ENCODE measurements at regions not wholly inside any gene's neighbourhood (a gene's known extent, or its start where the extent isn't known, plus 50 kb on each side); places are given as distances from the start of the nearest gene placed in this dataset.

DNA sequence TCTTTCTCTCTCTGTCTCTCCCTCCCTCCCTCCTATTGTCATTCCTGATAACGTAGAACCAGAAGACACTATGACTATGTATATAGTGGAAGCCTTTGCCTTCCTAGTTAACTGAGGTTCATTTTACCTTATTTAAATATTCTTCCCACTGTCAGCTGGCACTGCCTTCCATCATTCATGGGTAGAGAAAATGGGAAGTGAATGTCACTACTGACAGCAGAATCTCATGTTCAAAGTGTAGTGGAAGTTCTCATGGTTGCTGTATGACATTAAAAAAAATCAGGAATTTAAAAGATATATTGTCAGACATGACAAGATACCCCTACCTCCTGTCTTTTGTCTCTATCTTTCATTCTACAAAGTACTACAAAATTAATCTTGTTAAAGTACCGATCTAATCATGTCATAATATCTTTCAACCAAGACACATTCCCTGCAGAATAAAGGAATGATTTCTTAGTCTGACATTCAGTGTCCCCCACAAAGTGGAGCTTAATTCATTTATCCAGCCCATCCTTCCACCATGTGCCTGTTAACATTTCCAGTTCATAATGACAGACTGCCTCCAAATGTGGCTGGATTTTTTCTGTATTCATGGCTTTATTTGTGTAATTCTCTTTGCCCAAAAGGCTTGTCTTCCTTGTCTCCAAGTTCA lies 250.1 kb upstream of the CDH20 start:
- Mint-ChIP-seq H3K9me3 (ENCODE audit: insufficient read depth) (peaks cover 4% of the 10 kb centered on the region), H3K4me3 (no peak overlapping the region), H3K4me1 (ENCODE audit: low read depth) (no peaks in the 10 kb centered on the region), H3K36me3 (ENCODE audit: low read depth) (no peaks in the 10 kb centered on the region), H3K27ac (no peak overlapping the region), H3K27me3 (ENCODE audit: low read depth) (no peaks in the 10 kb centered on the region)
- POLR2A ChIA-PET: no interaction called here
- no peak for ATAC-seq
- DNase-seq: no peak
- CTCF ChIA-PET: no interaction called here

DNA sequence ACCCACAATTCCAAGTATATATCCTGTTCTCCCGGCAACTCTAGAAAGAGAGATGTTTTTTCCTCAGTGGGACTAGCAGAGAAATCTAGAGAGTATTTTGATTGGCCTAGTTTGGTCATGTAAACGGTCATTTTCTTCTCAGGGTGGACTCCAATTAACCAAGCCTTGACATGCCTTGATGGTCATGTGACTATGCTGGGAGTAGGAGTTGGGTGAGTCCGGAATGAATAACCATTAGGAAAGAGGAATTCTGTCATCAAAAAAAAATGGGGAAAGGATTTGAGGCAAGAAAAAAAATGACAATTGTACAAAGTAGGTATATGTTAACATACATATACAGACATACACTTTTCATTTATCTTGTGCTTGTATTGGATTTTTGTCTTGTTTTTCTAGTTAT lies 248.2 kb upstream of the CDH20 start:
- ATAC-seq (no peak), DNase-seq (no peak)
- no peak overlapping the region for H3K4me3 Mint-ChIP-seq
- ChIA-PET CTCF (no interaction called here), POLR2A (no interaction called here)
- no peak overlapping the region for H3K27ac Mint-ChIP-seq
- peaks cover 2% of the 10 kb centered on the region for H3K9me3 Mint-ChIP-seq (ENCODE audit: insufficient read depth)
- no peaks in the 10 kb centered on the region for H3K36me3 Mint-ChIP-seq (ENCODE audit: low read depth)
- no peaks in the 10 kb centered on the region for H3K4me1 Mint-ChIP-seq (ENCODE audit: low read depth)
- no peaks in the 10 kb centered on the region for H3K27me3 Mint-ChIP-seq (ENCODE audit: low read depth)

DNA sequence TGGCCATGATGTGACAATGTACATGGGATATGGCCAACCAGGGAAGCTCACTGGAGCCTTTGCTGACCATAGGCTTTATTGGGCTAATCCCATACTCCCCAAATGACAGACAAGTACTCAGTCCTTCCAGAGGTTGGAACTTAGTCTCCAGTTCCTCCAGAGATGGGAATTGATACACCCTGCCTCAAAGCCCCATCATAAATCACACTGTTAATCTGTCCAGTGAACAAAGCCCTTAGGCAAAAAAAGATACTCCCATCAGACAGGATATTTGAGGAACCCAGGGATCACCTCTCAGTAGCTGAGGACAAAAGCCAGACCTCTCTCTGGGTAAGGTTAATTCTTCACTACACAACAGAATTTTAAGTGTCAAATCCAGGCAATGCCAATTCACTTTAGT lies 247.5 kb upstream of the CDH20 start:
- no peak overlapping the region for H3K27ac Mint-ChIP-seq
- no peaks in the 10 kb centered on the region for H3K4me1 Mint-ChIP-seq (ENCODE audit: low read depth)

DNA sequence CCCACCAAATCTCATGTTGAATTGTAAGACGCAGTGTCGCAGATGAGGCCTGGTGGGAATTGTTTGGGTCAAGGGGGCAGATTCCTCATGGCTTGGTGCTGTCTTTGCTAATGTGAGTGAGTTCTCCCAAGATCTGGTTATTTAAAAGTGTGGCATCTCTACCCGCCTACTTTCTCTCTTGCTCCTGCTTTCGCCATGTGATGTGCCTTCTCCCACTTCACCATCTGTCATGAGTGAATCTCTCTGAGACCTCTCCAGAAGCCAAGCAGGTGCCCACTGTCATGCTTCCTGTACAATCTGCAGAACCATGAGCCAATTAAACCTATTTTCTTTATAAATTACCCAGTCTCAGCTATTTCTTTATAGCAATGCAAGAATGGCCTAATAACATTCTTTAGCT lies 246.6 kb upstream of the CDH20 start:
- DNase-seq (no peak), ATAC-seq (no peak)
- POLR2A ChIA-PET: no interaction called here
- H3K9me3 Mint-ChIP-seq (ENCODE audit: insufficient read depth): no peaks in the 10 kb centered on the region
- H3K4me1 Mint-ChIP-seq (ENCODE audit: low read depth): no peaks in the 10 kb centered on the region
- H3K27me3 Mint-ChIP-seq (ENCODE audit: low read depth): no peaks in the 10 kb centered on the region
- CTCF ChIA-PET: no interaction called here
- no peak overlapping the region for H3K4me3 Mint-ChIP-seq
- no peaks in the 10 kb centered on the region for H3K36me3 Mint-ChIP-seq (ENCODE audit: low read depth)
- H3K27ac Mint-ChIP-seq: no peak overlapping the region

More for the DNA sequence above, 247.5 kb upstream of the CDH20 start:
- Mint-ChIP-seq H3K36me3 (ENCODE audit: low read depth) (no peaks in the 10 kb centered on the region), H3K9me3 (ENCODE audit: insufficient read depth) (no peaks in the 10 kb centered on the region), H3K4me3 (no peak overlapping the region), H3K27me3 (ENCODE audit: low read depth) (no peaks in the 10 kb centered on the region)
- no peak for ATAC-seq
- CTCF ChIA-PET: no interaction called here
- POLR2A ChIA-PET: no interaction called here
- no peak for DNase-seq

DNA sequence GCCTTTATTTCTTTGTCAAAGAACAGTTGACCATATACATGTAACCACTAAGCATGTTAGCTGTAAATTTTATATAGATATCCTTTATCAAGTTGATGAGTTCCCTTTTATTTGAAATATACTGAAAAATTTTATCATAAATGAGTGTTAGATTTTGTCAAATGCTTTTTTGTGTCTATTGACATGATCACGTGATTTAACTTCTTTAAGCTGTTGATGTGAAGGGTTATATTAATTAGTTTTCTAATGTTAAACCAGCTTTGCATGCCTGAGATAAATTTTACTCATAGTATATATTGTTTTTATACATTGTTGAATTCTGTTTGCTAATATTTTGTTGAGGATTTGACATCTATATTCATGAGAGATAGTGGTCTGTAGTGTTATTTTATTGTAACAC lies 241.9 kb upstream of the CDH20 start:
- no peaks in the 10 kb centered on the region for H3K27me3 Mint-ChIP-seq (ENCODE audit: low read depth)
- H3K36me3 Mint-ChIP-seq (ENCODE audit: low read depth): no peaks in the 10 kb centered on the region
- DNase-seq: no peak
- no peak overlapping the region for H3K4me3 Mint-ChIP-seq
- H3K4me1 Mint-ChIP-seq (ENCODE audit: low read depth): no peaks in the 10 kb centered on the region
- POLR2A ChIA-PET: no interaction called here
- CTCF ChIA-PET: no interaction called here
- H3K9me3 Mint-ChIP-seq (ENCODE audit: insufficient read depth): no peaks in the 10 kb centered on the region
- no peak for ATAC-seq
- H3K27ac Mint-ChIP-seq: no peak overlapping the region

DNA sequence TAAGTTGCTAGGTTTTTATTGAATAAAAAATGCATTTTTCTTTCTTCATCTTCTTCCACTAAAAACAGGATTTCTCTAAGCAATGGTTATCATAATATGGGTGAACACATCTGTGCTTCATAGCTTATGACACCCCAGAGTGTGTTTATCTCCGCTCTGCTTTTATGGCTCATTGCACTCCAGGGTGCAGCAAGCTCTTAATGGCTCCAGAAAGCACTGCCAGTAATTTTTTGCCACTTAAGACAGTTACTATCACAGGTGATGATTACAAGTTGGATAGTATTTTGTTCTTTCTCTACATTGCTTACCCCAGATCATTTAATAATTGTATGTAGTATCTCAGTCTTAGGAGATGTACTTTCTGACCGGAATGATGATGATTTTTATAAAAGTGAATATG lies 239.3 kb upstream of the CDH20 start:
- DNase-seq (no peak), ATAC-seq (no peak)
- Mint-ChIP-seq H3K27ac (no peak overlapping the region), H3K4me3 (no peak overlapping the region), H3K9me3 (ENCODE audit: insufficient read depth) (no peaks in the 10 kb centered on the region), H3K36me3 (ENCODE audit: low read depth) (no peaks in the 10 kb centered on the region), H3K4me1 (ENCODE audit: low read depth) (no peaks in the 10 kb centered on the region), H3K27me3 (ENCODE audit: low read depth) (no peaks in the 10 kb centered on the region)
- POLR2A ChIA-PET: no interaction called here
- CTCF ChIA-PET: no interaction called here

DNA sequence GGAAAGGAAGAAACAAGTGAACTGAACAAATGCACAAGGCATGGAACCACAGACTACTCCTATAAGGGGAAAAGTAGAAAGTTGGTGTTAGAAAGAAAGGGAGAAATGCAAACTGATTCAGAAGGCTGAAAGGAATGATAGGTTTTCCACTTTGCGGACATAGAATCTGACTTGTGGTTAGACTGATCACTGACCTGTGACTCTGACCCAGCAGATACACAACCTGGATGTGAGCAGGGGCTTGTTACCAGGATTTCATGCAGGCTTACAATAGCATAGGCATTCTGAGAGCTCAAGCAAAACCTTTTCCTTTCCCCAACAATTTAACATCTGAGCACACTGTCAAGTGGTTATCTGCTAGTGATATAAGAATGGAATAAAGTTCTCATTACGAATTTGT lies 237.0 kb upstream of the CDH20 start:
- POLR2A ChIA-PET: no interaction called here

DNA sequence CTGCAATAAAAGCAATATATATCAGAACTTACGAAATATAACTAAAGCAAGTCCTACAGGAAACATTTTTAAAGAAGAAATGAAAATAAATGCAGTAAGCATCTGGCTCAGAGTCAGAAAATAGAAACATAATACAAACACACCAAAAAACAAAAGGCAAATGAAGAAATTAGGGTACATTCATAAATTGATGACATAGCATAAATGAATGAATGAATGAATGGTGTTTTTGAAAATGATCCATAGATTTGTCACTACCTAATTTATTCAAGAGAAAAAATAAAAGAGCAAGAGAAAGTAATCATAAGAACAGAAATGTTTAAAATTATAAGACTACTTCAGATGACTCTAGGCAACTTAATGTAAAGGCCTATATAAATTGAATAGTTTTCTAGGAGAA lies 226.1 kb upstream of the CDH20 start:
- Mint-ChIP-seq H3K27ac (no peak overlapping the region), H3K36me3 (ENCODE audit: low read depth) (no peaks in the 10 kb centered on the region), H3K4me1 (ENCODE audit: low read depth) (no peaks in the 10 kb centered on the region), H3K4me3 (no peak overlapping the region), H3K9me3 (ENCODE audit: insufficient read depth) (no peaks in the 10 kb centered on the region), H3K27me3 (ENCODE audit: low read depth) (no peaks in the 10 kb centered on the region)
- CTCF ChIA-PET: no interaction called here
- POLR2A ChIA-PET: no interaction called here
- DNase-seq (no peak), ATAC-seq (no peak)

More for the DNA sequence above, 237.0 kb upstream of the CDH20 start:
- ATAC-seq: no peak
- Mint-ChIP-seq H3K27ac (no peak overlapping the region), H3K4me3 (no peak overlapping the region), H3K9me3 (ENCODE audit: insufficient read depth) (no peaks in the 10 kb centered on the region), H3K36me3 (ENCODE audit: low read depth) (no peaks in the 10 kb centered on the region), H3K4me1 (ENCODE audit: low read depth) (no peaks in the 10 kb centered on the region), H3K27me3 (ENCODE audit: low read depth) (no peaks in the 10 kb centered on the region)
- CTCF ChIA-PET: no interaction called here
- DNase-seq: no peak

DNA sequence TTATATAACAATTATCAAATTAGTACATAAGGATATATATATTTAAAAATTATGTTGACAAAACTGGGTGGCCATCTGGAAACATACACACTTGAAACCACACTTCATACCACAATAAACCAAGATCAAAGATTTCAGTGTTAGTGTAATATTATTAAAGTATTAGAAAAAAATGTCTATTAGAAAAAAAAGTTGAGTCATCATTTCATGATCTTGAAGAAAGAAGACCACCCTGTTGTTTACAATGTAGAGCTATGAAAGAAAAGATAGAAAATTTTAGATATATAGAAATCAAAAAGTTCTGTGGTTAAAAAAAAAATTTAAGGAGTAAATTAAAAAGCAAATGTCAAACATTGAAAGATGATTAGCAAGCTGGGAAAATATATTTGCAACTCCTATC lies 224.5 kb upstream of the CDH20 start:
- Mint-ChIP-seq H3K27ac (no peak overlapping the region), H3K9me3 (ENCODE audit: insufficient read depth) (no peaks in the 10 kb centered on the region), H3K27me3 (ENCODE audit: low read depth) (no peaks in the 10 kb centered on the region), H3K4me3 (no peak overlapping the region), H3K4me1 (ENCODE audit: low read depth) (no peaks in the 10 kb centered on the region), H3K36me3 (ENCODE audit: low read depth) (no peaks in the 10 kb centered on the region)
- POLR2A ChIA-PET: no interaction called here
- CTCF ChIA-PET: no interaction called here
- DNase-seq (no peak), ATAC-seq (no peak)

DNA sequence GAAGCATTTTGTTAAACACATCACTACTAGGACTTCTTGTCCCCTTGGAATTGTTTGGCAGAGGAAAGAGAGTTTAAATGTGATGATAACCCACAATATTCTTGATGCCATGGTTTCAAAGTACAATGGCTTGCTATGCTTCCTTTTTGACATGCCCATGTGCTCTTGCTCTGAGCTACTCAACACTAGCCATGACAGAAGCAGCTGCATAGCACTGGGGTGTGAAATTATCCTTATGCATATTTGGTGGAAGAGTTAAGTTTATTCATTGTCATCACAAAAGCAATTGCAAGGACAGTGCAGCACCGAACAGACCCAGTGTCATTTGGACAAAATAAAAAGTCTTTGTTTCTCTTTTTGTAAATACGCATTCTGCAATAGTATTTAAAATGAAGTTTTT lies 209.9 kb upstream of the CDH20 start:
- DNase-seq (no peak), ATAC-seq (no peak)
- no peaks in the 10 kb centered on the region for H3K27me3 Mint-ChIP-seq (ENCODE audit: low read depth)
- H3K9me3 Mint-ChIP-seq (ENCODE audit: insufficient read depth): no peaks in the 10 kb centered on the region
- CTCF ChIA-PET: no interaction called here
- H3K4me1 Mint-ChIP-seq (ENCODE audit: low read depth): no peaks in the 10 kb centered on the region
- no peak overlapping the region for H3K27ac Mint-ChIP-seq
- no peak overlapping the region for H3K4me3 Mint-ChIP-seq
- POLR2A ChIA-PET: no interaction called here
- no peaks in the 10 kb centered on the region for H3K36me3 Mint-ChIP-seq (ENCODE audit: low read depth)

DNA sequence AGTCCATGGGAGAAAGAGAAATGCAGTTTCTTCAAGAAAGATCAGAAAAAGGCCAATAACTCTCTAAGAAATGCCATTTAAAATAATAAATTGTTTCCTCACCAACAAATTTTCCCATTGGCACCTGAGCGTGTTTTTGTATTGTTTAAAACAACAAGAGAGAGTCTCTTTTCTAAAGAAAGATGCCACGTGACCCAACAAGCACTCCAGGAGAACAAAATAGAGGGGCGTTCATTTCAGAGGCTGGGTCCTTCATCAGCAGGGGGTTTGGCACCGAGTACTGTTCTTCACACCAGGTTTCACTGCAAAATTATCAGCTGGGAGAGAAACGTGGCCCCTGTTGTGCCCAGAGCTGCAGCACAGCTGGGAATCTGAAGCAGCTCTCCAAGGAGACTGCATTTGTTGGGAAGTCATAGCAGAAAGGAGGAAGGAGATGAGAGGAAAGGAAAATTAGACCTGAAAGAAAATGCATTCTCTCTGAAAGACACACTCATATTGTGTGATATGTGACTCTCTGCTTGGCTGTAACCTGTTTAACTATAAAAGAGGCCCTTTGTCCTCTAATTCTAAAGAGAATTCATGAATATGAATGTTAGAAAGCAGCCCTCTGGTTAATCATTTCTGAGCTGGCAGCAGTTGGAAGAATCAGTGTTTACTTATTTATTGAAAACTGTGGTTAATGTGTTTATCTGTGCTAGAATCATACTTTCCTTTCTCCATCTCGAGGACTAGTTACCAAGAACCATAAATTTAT lies 205.3 kb upstream of the CDH20 start:
- H3K27ac Mint-ChIP-seq: no peak overlapping the region
- POLR2A ChIA-PET: no interaction called here
- no peaks in the 10 kb centered on the region for H3K9me3 Mint-ChIP-seq (ENCODE audit: insufficient read depth)

DNA sequence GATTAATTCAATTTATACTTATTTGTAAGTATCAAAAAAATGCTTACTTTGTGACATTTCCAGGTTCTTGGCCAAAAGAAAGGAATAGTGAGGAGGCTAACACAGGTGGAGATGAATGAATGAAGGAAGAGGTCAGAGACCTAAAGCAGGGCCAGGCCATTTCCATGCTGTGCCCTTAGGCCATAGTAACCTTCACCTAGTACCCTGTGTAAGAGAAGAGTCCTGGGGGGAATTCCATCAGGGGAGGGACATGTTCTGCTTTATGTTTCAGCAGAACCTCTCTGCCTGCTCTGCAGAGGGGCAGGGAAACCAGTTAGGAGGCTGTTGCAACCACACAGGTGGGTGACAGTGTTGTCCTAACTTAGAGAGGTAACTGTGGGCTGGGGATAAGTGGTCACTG lies 204.2 kb upstream of the CDH20 start:
- H3K27me3 Mint-ChIP-seq (ENCODE audit: low read depth): no peaks in the 10 kb centered on the region
- H3K36me3 Mint-ChIP-seq (ENCODE audit: low read depth): no peaks in the 10 kb centered on the region
- H3K9me3 Mint-ChIP-seq (ENCODE audit: insufficient read depth): no peaks in the 10 kb centered on the region
- no peak for DNase-seq
- no peak overlapping the region for H3K27ac Mint-ChIP-seq
- ATAC-seq: no peak
- H3K4me3 Mint-ChIP-seq: no peak overlapping the region
- no peaks in the 10 kb centered on the region for H3K4me1 Mint-ChIP-seq (ENCODE audit: low read depth)
- POLR2A ChIA-PET: no interaction called here
- CTCF ChIA-PET: no interaction called here

More for the DNA sequence above, 205.3 kb upstream of the CDH20 start:
- no peak for DNase-seq
- H3K36me3 Mint-ChIP-seq (ENCODE audit: low read depth): no peaks in the 10 kb centered on the region
- H3K4me1 Mint-ChIP-seq (ENCODE audit: low read depth): no peaks in the 10 kb centered on the region
- H3K27me3 Mint-ChIP-seq (ENCODE audit: low read depth): no peaks in the 10 kb centered on the region
- H3K4me3 Mint-ChIP-seq: no peak overlapping the region
- no peak for ATAC-seq
- CTCF ChIA-PET: no interaction called here

DNA sequence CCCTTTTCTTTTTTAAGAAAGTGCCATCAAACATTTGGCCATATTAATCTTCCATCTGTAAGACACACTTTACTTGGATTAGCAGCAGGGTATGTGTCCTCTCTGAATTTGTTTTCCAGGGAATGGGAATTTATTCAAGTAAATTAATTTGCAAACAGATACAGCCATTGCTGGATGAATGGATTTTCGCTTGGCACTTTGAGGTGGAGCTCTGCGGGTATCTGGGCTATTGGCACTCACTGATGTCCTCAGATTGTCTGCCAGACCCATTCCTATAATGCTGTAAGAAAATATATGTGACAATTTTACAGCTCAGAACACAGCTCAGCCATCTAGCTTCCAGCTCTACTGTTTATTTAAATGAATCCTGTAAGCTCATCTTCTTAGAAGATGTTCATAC lies 201.2 kb upstream of the CDH20 start:
- ChIA-PET CTCF (no interaction called here), POLR2A (no interaction called here)
- Mint-ChIP-seq H3K36me3 (ENCODE audit: low read depth) (no peaks in the 10 kb centered on the region), H3K27me3 (ENCODE audit: low read depth) (no peaks in the 10 kb centered on the region), H3K9me3 (ENCODE audit: insufficient read depth) (no peaks in the 10 kb centered on the region), H3K27ac (no peak overlapping the region), H3K4me3 (no peak overlapping the region), H3K4me1 (ENCODE audit: low read depth) (no peaks in the 10 kb centered on the region)
- ATAC-seq (no peak), DNase-seq (no peak)

Data from activated CD8-positive, alpha-beta T cell treated with anti-CD3 and anti-CD28 coated beads, Interleukin-2, amount 10 ng/mL, durations not matched to agents 7 days and 5 days (primary cell).